WERI-Rb-1 (cell line): ENCODE measurements at regions not wholly inside any gene's neighbourhood (a gene's known extent, or its start where the extent isn't known, plus 50 kb on each side); places are given as distances from the start of the nearest gene placed in this dataset.

Experiments
- DNase-seq: peaks from one replicate; pipeline ENCODE4 v3.0.0-alpha.2; 2020
- H3K27ac ChIP-seq: fragments of 250-450 bp; sonication (Bioruptor Pico); 2 replicates; pipeline ENCODE4 v1.5.1; 2020; ENCODE audit warnings: mild to moderate bottlenecking, moderate library complexity
- H3K27me3 ChIP-seq: fragments of 250-450 bp; sonication (Bioruptor Pico); 2 replicates; pipeline ENCODE4 v1.5.1; 2021; ENCODE audit warnings: mild to moderate bottlenecking, low read depth, moderate library complexity; ENCODE audit not compliant: insufficient read depth, severe bottlenecking
- H3K36me3 ChIP-seq: fragments of 250-450 bp; sonication (Bioruptor Pico); 2 replicates; pipeline ENCODE4 v1.5.1; 2020; ENCODE audit warnings: mild to moderate bottlenecking, moderate library complexity
- H3K4me3 ChIP-seq: 2 replicates; pipeline ENCODE4 v1.5.1; 2011; ENCODE audit warnings: low read depth, mild to moderate bottlenecking, control low read depth, low read length
- H3K9me3 ChIP-seq: fragments of 250-450 bp; sonication (Bioruptor Pico); 2 replicates; pipeline ENCODE4 v1.5.1; 2021; ENCODE audit warnings: mild to moderate bottlenecking, moderate library complexity; ENCODE audit not compliant: severe bottlenecking
- TF ChIP-seq, protein P1 (sequence below): IDR thresholded peaks from 2 replicates; pipeline ENCODE4 v1.5.1; 2011; ENCODE audit warnings: low read depth, mild to moderate bottlenecking, control low read depth, inconsistent platforms, low read length

DNA sequence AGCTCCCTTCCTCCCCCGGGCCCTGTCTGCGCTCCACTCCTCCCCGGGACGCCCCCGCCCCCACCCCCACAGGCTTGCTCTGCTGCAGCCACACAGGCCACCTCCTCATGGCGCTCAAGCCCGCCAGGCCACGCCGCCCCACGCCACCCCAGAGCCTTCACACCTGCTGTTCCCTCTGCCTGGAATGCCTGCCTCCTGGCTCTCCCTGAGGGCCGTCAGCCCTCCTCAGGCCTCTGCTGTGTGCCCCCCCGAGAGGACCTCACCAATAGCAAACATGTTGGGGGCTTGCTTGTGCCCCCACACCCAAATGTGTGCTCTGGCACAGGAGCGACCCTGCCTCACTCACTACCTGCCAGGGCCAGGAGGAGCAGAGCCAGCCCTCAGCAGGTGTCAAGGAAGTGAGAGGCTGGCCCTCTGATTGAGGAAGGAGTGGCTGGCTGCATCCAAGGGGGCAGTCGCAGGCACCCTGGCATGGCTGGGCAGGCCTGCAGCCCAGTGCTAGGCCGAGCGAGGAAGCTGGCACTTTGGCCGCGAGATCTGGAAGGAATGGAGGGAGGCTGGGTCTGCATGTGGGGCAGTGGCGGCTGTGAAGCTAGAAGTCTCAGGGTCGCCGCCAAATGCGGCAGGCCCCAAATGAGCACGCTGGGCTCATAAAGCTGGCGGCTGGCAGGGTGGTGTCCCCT is 86.5 kb downstream of the INHBB start:
- DNase-seq = no peak
- Histone ChIP-seq H3K36me3 (no peaks in the 10 kb centered on the region), H3K4me3 (no peak overlapping the region), H3K9me3 (no peaks in the 10 kb centered on the region), H3K27ac (no peak overlapping the region), H3K27me3 (no peaks in the 10 kb centered on the region)
- TF ChIP-seq, protein P1, sequence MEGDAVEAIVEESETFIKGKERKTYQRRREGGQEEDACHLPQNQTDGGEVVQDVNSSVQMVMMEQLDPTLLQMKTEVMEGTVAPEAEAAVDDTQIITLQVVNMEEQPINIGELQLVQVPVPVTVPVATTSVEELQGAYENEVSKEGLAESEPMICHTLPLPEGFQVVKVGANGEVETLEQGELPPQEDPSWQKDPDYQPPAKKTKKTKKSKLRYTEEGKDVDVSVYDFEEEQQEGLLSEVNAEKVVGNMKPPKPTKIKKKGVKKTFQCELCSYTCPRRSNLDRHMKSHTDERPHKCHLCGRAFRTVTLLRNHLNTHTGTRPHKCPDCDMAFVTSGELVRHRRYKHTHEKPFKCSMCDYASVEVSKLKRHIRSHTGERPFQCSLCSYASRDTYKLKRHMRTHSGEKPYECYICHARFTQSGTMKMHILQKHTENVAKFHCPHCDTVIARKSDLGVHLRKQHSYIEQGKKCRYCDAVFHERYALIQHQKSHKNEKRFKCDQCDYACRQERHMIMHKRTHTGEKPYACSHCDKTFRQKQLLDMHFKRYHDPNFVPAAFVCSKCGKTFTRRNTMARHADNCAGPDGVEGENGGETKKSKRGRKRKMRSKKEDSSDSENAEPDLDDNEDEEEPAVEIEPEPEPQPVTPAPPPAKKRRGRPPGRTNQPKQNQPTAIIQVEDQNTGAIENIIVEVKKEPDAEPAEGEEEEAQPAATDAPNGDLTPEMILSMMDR = no peak

DNA sequence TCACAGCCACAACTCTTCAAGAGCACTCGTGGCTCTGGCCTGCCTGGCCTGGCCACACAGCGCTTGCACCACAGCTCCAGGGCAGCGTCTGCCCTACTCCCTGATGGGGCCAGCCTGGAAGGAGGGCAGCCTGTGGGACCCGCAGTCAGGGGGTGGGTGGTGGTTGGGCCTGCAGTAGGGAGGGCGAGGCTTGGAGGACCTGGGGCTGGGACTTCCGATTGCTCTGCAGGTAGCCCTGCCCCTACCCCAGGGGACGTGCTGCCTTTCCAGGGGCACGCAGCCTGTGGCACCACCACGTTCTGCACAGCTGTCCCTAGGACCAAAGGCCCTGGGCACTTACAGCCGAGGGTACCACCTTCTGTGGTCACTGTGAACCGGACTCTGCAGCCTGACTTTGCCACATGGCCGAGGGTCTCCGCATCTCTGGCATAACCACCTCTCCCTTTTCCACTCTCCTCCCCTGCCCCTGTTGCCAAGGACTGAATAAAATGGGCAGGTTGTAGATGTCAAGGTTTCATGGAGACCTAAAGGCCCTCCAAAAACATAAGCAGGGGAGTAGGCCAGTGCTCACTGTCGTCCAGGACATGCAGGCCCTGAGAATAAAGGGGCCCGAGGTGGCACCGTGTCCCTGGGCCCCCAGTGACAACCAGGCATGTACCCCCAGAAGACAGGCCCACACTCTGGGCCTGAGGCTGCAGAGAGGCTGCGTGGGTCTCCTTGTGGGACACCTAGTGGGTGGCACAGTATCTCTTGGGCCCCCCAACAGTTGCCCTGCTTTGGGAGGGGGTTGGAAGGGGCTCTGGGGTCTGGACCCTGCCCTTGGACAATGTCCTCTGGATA is 87.3 kb downstream of the INHBB start:
- DNase-seq = no peak
- H3K27me3 ChIP-seq = no peaks in the 10 kb centered on the region
- TF ChIP-seq, protein P1 = no peak

DNA sequence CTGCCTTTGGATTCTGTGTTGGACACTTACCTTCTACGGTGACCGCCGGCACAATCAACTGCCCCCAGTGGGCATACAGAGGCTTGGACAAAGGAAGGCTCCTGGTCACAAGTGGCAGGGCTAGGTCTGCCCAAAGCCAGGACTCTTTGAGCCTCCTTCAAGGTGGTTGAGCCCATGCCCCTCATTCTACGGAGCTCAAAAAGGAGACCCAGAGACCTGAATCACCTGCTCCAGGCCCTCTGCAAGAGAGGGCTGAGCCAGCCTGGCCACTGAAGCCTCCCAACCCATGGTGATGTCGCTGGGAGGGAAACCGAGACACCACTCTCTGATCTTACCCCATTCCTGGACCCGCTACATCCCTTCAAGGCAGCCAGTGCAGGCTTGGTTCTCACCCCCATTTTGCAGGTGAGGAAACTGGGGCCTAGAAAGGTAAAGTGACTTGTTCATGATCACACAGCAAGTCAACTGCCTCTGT is 87.9 kb downstream of the INHBB start:
- no peaks in the 10 kb centered on the region for H3K27me3 ChIP-seq
- no peak overlapping the region for H3K27ac ChIP-seq
- H3K4me3 ChIP-seq = no peak overlapping the region
- no peaks in the 10 kb centered on the region for H3K36me3 ChIP-seq
- no peak for DNase-seq
- H3K9me3 ChIP-seq = no peaks in the 10 kb centered on the region
- TF ChIP-seq, protein P1 = no peak

More for the DNA sequence above, 87.3 kb downstream of the INHBB start:
- Histone ChIP-seq H3K9me3 (no peaks in the 10 kb centered on the region), H3K27ac (no peak overlapping the region), H3K36me3 (no peaks in the 10 kb centered on the region), H3K4me3 (no peak overlapping the region)

DNA sequence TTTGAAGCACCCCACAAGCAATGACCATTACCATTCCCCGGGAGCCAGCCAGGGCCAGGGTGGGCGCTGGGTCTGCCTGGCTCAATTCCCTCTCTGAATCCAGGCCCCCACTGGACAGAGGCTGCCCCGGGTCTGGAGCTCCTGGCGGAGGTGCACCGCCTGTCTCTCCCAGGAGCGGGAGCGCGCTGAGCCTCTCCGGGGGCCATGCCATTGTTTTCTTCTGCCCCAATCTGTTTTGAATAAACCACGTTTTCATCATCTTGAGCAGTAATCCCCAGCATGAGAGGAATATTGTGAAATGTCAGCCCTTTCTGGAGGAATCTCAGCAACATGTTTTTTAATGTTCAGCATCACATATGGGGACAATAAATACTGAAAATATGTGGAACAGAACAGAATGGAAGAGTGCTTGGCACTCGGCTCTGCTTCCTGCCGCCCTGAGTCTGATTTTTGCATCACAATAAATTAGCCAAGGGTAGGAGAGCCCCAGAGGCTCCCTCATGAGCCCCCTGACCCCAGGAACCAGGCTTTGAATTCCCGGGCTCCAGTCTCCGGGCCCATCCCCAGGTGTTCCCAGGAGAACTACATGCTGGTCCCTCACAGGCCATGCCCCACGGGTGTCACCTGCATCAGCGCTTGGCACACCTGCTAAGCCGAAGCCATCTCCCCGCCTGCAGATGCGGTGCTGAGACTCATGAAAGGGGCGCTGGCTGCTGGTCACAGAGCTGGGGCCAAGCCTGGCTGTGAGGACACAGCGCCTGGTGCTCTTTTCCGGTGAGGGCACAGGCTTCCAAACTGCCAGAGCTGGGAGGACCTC is 88.8 kb downstream of the INHBB start:
- no peak for DNase-seq
- TF ChIP-seq, protein P1 = no peak
- no peak overlapping the region for H3K4me3 ChIP-seq
- H3K27me3 ChIP-seq = no peaks in the 10 kb centered on the region
- no peaks in the 10 kb centered on the region for H3K9me3 ChIP-seq
- H3K27ac ChIP-seq = no peak overlapping the region
- no peaks in the 10 kb centered on the region for H3K36me3 ChIP-seq

DNA sequence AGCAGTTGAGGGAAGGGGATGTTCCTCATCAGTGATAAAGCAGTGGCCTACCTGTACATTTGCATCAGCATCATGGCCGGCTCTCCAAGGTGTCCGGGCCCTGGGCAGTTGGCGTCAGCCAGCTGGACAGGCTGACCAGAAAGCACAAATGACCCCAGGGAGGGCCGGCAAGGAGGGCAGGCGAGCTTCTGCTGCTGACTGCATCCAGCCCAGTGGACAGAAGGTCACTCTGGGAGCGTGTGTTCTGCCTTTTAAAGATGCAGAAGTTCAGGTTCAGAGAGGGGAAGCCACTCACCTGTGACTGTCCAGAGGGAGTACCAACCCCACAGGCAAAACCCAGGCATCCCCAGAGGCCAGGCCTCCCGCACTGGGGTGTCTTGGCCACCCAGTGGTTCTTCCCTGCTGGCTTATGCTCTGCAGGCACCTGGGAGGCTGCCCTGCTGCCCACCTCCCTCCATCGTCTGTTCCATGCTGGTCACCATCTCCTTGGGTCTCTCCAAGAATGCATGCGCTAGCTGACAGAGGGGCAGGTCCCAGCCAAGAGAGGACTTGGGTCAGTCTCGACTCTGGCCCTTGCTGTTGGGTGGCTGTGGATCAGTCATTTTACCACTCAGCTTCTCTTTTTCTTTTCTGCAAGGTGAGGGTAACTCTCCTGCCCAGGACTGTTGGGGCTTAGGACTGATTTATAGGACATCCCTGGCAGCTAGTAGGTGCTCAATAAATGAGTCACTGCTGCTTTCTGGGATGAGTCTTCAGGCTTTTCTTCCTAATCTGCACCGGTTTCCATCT is 89.9 kb downstream of the INHBB start:
- Histone ChIP-seq H3K27me3 (no peaks in the 10 kb centered on the region), H3K4me3 (no peak overlapping the region), H3K27ac (no peak overlapping the region), H3K36me3 (no peaks in the 10 kb centered on the region), H3K9me3 (no peaks in the 10 kb centered on the region)
- no peak for DNase-seq
- TF ChIP-seq, protein P1 = no peak
